ENCODE measurements at regions not wholly inside any gene's neighbourhood (a gene's known extent, or its start where the extent isn't known, plus 50 kb on each side); places are given as distances from the start of the nearest gene placed in this dataset.

DNA sequence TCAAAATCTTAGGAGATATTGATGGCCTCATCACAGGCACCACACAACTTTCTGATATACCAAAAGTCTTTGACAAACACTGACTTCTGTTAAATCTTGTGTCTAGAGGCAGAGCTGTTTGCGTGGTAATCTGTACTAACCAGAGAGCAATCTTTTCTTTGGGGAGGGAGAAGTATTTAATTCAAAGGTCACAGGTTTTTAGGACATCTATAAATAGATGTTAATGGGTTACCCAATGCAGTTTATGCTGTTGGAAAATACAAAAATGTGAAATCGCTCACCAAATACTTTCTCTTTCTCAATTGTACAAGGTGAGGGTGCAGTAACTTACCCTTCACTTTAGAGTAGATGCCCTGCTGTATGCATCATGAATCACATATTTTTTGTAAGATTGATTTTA, 510.5 kb downstream of the NSUN3 start:
- Histone ChIP-seq H4K20me1 (ENCODE audit: insufficient read depth, low read length) (no peaks in the 10 kb centered on the region), H3K27me3 (ENCODE audit: control insufficient read depth in 2 of 2, insufficient read depth in 2 of 2, low read length in 2 of 2) (no peaks in the 10 kb centered on the region), H3K27ac (ENCODE audit: low read depth in 1 of 2, low read length in 2 of 2) (no peak overlapping the region), H3K79me2 (ENCODE audit: insufficient read depth, low read length) (no peaks in the 10 kb centered on the region), H3K9me3 (replicated peaks in 1 of 2; ENCODE audit: control insufficient read depth in 1 of 2, insufficient read depth in 1 of 2, low read length in 2 of 2) (peaks cover 0 to 8% of the 10 kb centered on the region in 2 donors), H3K36me3 (replicated peaks in 1 of 2; ENCODE audit: control insufficient read depth in 1 of 2, insufficient read depth in 2 of 2, low read length in 2 of 2) (no peaks in the 10 kb centered on the region), H3K4me2 (replicated peaks; ENCODE audit: extremely low read depth, low read length, poor library complexity, severe bottlenecking) (no peak overlapping the region), H3K9ac (ENCODE audit: insufficient read depth, low read length, poor library complexity, severe bottlenecking) (no peak overlapping the region), H2AFZ (ENCODE audit: insufficient read depth, low read depth, low read length, poor library complexity, severe bottlenecking) (no peak overlapping the region), H3K4me3 (replicated peaks in 1 of 3; ENCODE audit: low read depth in 2 of 3, low read length in 3 of 3) (no peak overlapping the region), H3K4me1 (ENCODE audit: control insufficient read depth in 1 of 2, insufficient read depth in 2 of 2, low read length in 2 of 2) (no peaks in the 10 kb centered on the region)
- Mint-ChIP-seq H3K36me3 (no peaks in the 10 kb centered on the region), H3K27ac (no peak overlapping the region), H3K9me3 (peaks cover 0 to 5% (median 0%) of the 10 kb centered on the region in 7 donors), H3K27me3 (ENCODE audit: low read depth in 3 of 3) (peaks cover 0 to 2% (median 0%) of the 10 kb centered on the region in 3 donors), H3K4me1 (no peaks in the 10 kb centered on the region), H3K4me3 (no peak overlapping the region)
- no peak for TF ChIP-seq CTCF (IDR thresholded peaks at IDR 0.05)
- intact Hi-C loops (cut with micrococcal nuclease), result no loop called here
- DNase-seq, result no peak
- WGBS (ENCODE audit: insufficient coverage), result no CpG with 5 or more reads among the region's 2 CpGs

DNA sequence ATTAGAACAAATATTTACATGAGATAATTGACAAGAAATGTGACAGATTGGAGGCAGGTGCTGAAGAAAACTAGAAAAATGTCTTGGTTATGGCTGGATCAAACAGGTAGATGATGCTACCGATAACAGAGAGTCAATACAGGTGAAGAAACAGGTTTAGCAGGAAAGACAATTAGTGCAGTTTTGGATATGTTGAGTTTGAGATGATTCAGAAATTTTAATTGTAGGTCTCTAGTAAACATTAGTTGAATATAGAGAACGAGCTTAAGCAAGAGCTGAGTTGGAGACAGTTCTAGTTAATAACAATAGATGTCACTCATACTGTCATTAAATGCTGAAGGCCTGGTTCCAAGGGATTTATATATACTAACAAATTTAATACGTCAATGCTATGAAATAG, 524.4 kb downstream of the NSUN3 start:
- Histone ChIP-seq H3K79me2 (ENCODE audit: insufficient read depth, low read length) (no peaks in the 10 kb centered on the region), H3K9ac (ENCODE audit: insufficient read depth, low read length, poor library complexity, severe bottlenecking) (no peak overlapping the region), H3K27me3 (ENCODE audit: control insufficient read depth in 2 of 2, insufficient read depth in 2 of 2, low read length in 2 of 2) (no peaks in the 10 kb centered on the region), H3K4me3 (replicated peaks in 1 of 3; ENCODE audit: low read depth in 2 of 3, low read length in 3 of 3) (no peak overlapping the region), H4K20me1 (ENCODE audit: insufficient read depth, low read length) (no peaks in the 10 kb centered on the region), H3K4me1 (ENCODE audit: control insufficient read depth in 1 of 2, insufficient read depth in 2 of 2, low read length in 2 of 2) (no peaks in the 10 kb centered on the region), H2AFZ (ENCODE audit: insufficient read depth, low read depth, low read length, poor library complexity, severe bottlenecking) (no peak overlapping the region), H3K4me2 (replicated peaks; ENCODE audit: extremely low read depth, low read length, poor library complexity, severe bottlenecking) (no peak overlapping the region), H3K27ac (ENCODE audit: low read depth in 1 of 2, low read length in 2 of 2) (no peak overlapping the region), H3K36me3 (replicated peaks in 1 of 2; ENCODE audit: control insufficient read depth in 1 of 2, insufficient read depth in 2 of 2, low read length in 2 of 2) (no peaks in the 10 kb centered on the region), H3K9me3 (replicated peaks in 1 of 2; ENCODE audit: control insufficient read depth in 1 of 2, insufficient read depth in 1 of 2, low read length in 2 of 2) (peaks cover 0 to 4% of the 10 kb centered on the region in 2 donors)
- Mint-ChIP-seq H3K36me3 (no peaks in the 10 kb centered on the region), H3K27me3 (ENCODE audit: low read depth in 3 of 3) (no peaks in the 10 kb centered on the region), H3K4me1 (no peaks in the 10 kb centered on the region), H3K4me3 (no peak overlapping the region), H3K9me3 (peaks cover 0 to 5% (median 2%) of the 10 kb centered on the region in 7 donors), H3K27ac (no peak overlapping the region)
- WGBS (ENCODE audit: insufficient coverage), result 89% methylated on average over 1 of the region's 3 CpGs
- no peak for TF ChIP-seq CTCF (IDR thresholded peaks at IDR 0.05)
- no peak for DNase-seq
- intact Hi-C loops (cut with micrococcal nuclease), result no loop called here

Measured in CD14-positive monocyte (primary cell).